ENCODE measurements at regions not wholly inside any gene's neighbourhood (a gene's known extent, or its start where the extent isn't known, plus 50 kb on each side); places are given as distances from the start of the nearest gene placed in this dataset.
"Not testable (repeated sequence)": the region's sequence is repeated elsewhere in the genome, so short reads cannot be mapped to it uniquely, and the experiment has no call there.

- H3K4me1 Mint-ChIP-seq = no peaks in the 10 kb centered on the region
- no peaks in the 10 kb centered on the region for H3K27me3 Mint-ChIP-seq (ENCODE audit: low read depth, poor library complexity)
- DNase-seq = no peak
- no peak for TF ChIP-seq CTCF (IDR thresholded peaks at IDR 0.05)
- H3K4me3 Mint-ChIP-seq = no peak overlapping the region
- no peak overlapping the region for H3K27ac Mint-ChIP-seq
- H3K36me3 Mint-ChIP-seq (ENCODE audit: low read depth) = no peaks in the 10 kb centered on the region
- H3K9me3 Mint-ChIP-seq = no peaks in the 10 kb centered on the region
Observed at GRCh38 chr6:93675856-93676417, 256.6 kb upstream of the EPHA7 start.

- Mint-ChIP-seq H3K27ac (no peak overlapping the region), H3K4me1 (no peaks in the 10 kb centered on the region), H3K9me3 (no peaks in the 10 kb centered on the region), H3K36me3 (ENCODE audit: low read depth) (no peaks in the 10 kb centered on the region), H3K4me3 (no peak overlapping the region), H3K27me3 (ENCODE audit: low read depth, poor library complexity) (no peaks in the 10 kb centered on the region)
- DNase-seq = no peak
- no peak for TF ChIP-seq CTCF (IDR thresholded peaks at IDR 0.05)
Observed at GRCh38 chr6:93663111-93663510, 243.8 kb upstream of the EPHA7 start.

GRCh38 chr6:93654548-93654947, 235.2 kb upstream of the EPHA7 start:
- Mint-ChIP-seq H3K27me3 (ENCODE audit: low read depth, poor library complexity) (no peaks in the 10 kb centered on the region), H3K9me3 (no peaks in the 10 kb centered on the region), H3K4me3 (no peak overlapping the region), H3K4me1 (no peaks in the 10 kb centered on the region), H3K36me3 (ENCODE audit: low read depth) (no peaks in the 10 kb centered on the region), H3K27ac (no peak overlapping the region)
- no peak for TF ChIP-seq CTCF (IDR thresholded peaks at IDR 0.05)
- no peak for DNase-seq

GRCh38 chr6:93644611-93645010, 225.3 kb upstream of the EPHA7 start:
- H3K27ac Mint-ChIP-seq = no peak overlapping the region
- DNase-seq = no peak
- no peaks in the 10 kb centered on the region for H3K27me3 Mint-ChIP-seq (ENCODE audit: low read depth, poor library complexity)
- TF ChIP-seq CTCF (IDR thresholded peaks at IDR 0.05) = no peak
- peaks cover 10% of the 10 kb centered on the region for H3K4me1 Mint-ChIP-seq
- H3K4me3 Mint-ChIP-seq = no peak overlapping the region
- no peaks in the 10 kb centered on the region for H3K36me3 Mint-ChIP-seq (ENCODE audit: low read depth)
- peaks cover 3% of the 10 kb centered on the region for H3K9me3 Mint-ChIP-seq

- no peaks in the 10 kb centered on the region for H3K27me3 Mint-ChIP-seq (ENCODE audit: low read depth, poor library complexity)
- no peaks in the 10 kb centered on the region for H3K4me1 Mint-ChIP-seq
Observed at GRCh38 chr6:93639126-93639525, 219.8 kb upstream of the EPHA7 start.

GRCh38 chr6:93636987-93637664, 217.8 kb upstream of the EPHA7 start:
- H3K4me3 Mint-ChIP-seq = not testable (repeated sequence)

More at GRCh38 chr6:93639126-93639525, 219.8 kb upstream of the EPHA7 start:
- Mint-ChIP-seq H3K36me3 (ENCODE audit: low read depth) (no peaks in the 10 kb centered on the region), H3K9me3 (peaks cover 17% of the 10 kb centered on the region), H3K27ac (no peak overlapping the region), H3K4me3 (no peak overlapping the region)
- DNase-seq = no peak
- TF ChIP-seq CTCF (IDR thresholded peaks at IDR 0.05) = no peak

More at GRCh38 chr6:93636987-93637664, 217.8 kb upstream of the EPHA7 start:
- not testable (repeated sequence) for H3K36me3 Mint-ChIP-seq (ENCODE audit: low read depth); DNase-seq; H3K4me1 Mint-ChIP-seq; H3K27ac Mint-ChIP-seq; H3K27me3 Mint-ChIP-seq (ENCODE audit: low read depth, poor library complexity)
- H3K9me3 Mint-ChIP-seq = peaks cover 17% of the 10 kb centered on the region
